ENCODE measurements at regions not wholly inside any gene's neighbourhood (a gene's known extent, or its start where the extent isn't known, plus 50 kb on each side); places are given as distances from the start of the nearest gene placed in this dataset.
"Not testable (repeated sequence)": the region's sequence is repeated elsewhere in the genome, so short reads cannot be mapped to it uniquely, and the experiment has no call there.

- not testable (repeated sequence) for TF ChIP-seq ZFP3 (CRISPR knock-in tag; IDR thresholded peaks at IDR 0.05); CSDC2 (CRISPR knock-in tag; IDR thresholded peaks at IDR 0.05); ZNF565 (CRISPR knock-in tag; conservative IDR thresholded peaks at IDR 0.05; ENCODE audit: low read depth); RARB (CRISPR knock-in tag; IDR thresholded peaks at IDR 0.05); ARNTL (CRISPR knock-in tag; IDR thresholded peaks at IDR 0.05; ENCODE audit: borderline replicate concordance, low read depth); GLIS3 (CRISPR knock-in tag; IDR thresholded peaks at IDR 0.05); SNAI2 (CRISPR knock-in tag; IDR thresholded peaks at IDR 0.05)
- TF ChIP-seq, protein P1, sequence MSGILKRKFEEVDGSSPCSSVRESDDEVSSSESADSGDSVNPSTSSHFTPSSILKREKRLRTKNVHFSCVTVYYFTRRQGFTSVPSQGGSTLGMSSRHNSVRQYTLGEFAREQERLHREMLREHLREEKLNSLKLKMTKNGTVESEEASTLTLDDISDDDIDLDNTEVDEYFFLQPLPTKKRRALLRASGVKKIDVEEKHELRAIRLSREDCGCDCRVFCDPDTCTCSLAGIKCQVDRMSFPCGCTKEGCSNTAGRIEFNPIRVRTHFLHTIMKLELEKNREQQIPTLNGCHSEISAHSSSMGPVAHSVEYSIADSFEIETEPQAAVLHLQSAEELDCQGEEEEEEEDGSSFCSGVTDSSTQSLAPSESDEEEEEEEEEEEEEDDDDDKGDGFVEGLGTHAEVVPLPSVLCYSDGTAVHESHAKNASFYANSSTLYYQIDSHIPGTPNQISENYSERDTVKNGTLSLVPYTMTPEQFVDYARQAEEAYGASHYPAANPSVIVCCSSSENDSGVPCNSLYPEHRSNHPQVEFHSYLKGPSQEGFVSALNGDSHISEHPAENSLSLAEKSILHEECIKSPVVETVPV (CRISPR knock-in tag; IDR thresholded peaks at IDR 0.05) = not testable (repeated sequence)
These were observed 133.0 kb upstream of the TCF4 start for GRCh38 chr18:55721006-55721405.

Measured in SK-N-SH treated with all-trans-retinoic acid at 6 μM for 48 hours (cell line).